A549 (cell line): ENCODE measurements at regions not wholly inside any gene's neighbourhood (a gene's known extent, or its start where the extent isn't known, plus 50 kb on each side); places are given as distances from the start of the nearest gene placed in this dataset.

Experiments
- ATAC-seq, 2 experiments: fragments of 200-7000 bp in 1 of 2; fragments of >200 bp in 1 of 2; cut with Nextera tagmentation in 1 of 2; cut with Tn5 transposase in 1 of 2; 3 replicates each; pipeline versions ENCODE4 v1.8.0 to v1.9.1; 2018 to 2020; ENCODE audit warnings: mild to moderate bottlenecking in 1 of 2, moderate library complexity in 1 of 2
- CTCF ChIA-PET: fragments of 300-600 bp; sonication (Branson Sonifier 250); formaldehyde crosslinking; extraction: SDS; loops from one replicate; lab custom pipeline; 2021; ENCODE audit warnings: antibody characterized with exemption, inconsistent platforms; lab: Yijun Ruan, JAX
- POLR2A ChIA-PET: fragments of 350-600 bp; formaldehyde crosslinking; extraction: SDS; loops from one replicate; lab custom pipeline; 2021; ENCODE audit warnings: antibody characterized with exemption, inconsistent platforms; lab: Yijun Ruan, JAX
- DNase-seq, 2 experiments: peaks; one replicate each; pipeline versions ENCODE4 v3.0.0 to v3.0.0-alpha.2; 2011 to 2016; ENCODE audit warnings: low read depth in 1 of 2, low spot score in 1 of 2
- FAIRE-seq: peaks from 2 replicates; lab custom pipeline; 2011; peaks lifted over from hg19 to GRCh38; lab: Jason Lieb, UNC
- H3K27ac ChIP-seq, 2 experiments: fragments of >200 bp; sonication (Bioruptor Twin); formaldehyde crosslinking; 3 replicates each; pipeline ENCODE4 v1.5.1; 2016 to 2017
- H3K4me1 ChIP-seq: fragments of >200 bp; sonication (Bioruptor Twin); formaldehyde crosslinking; 3 replicates; pipeline ENCODE4 v1.6.1; 2016
- H3K4me2 ChIP-seq: fragments of >200 bp; sonication (Bioruptor Twin); formaldehyde crosslinking; 3 replicates; pipeline ENCODE4 v1.6.1; 2016
- H3K4me3 ChIP-seq: fragments of >200 bp; sonication (Bioruptor Twin); formaldehyde crosslinking; 3 replicates; pipeline ENCODE4 v1.5.1; 2016
- H3K9me3 ChIP-seq: fragments of >200 bp; sonication (Bioruptor Twin); formaldehyde crosslinking; 3 replicates; pipeline ENCODE4 v1.6.1; 2016
- CBX2 ChIP-seq: fragments of 200-600 bp; sonication (generic); IDR thresholded peaks from 2 replicates; pipeline ENCODE4 v1.6.1; 2016; ENCODE audit warnings: low read depth, mild to moderate bottlenecking, borderline replicate concordance
- CEBPB ChIP-seq, 2 experiments: fragments of >200 bp in 1 of 2; sonication (Bioruptor Twin) in 1 of 2; formaldehyde crosslinking in 1 of 2; IDR thresholded peaks; 2 replicates each; pipeline ENCODE4 v1.6.1; 2012 to 2016
- CHD4 ChIP-seq: fragments of 200-600 bp; sonication (generic); IDR thresholded peaks from 2 replicates; pipeline ENCODE4 v1.6.1; 2016; ENCODE audit warnings: antibody characterized with exemption, mild to moderate bottlenecking, borderline replicate concordance
- EHMT2 ChIP-seq: fragments of 200-600 bp; sonication (generic); IDR thresholded peaks from 2 replicates; pipeline ENCODE4 v1.6.1; 2016; ENCODE audit warnings: antibody characterized with exemption, low read depth, mild to moderate bottlenecking, moderate library complexity
- FOSL2 ChIP-seq, 2 experiments: fragments of 450-650 bp in 1 of 2; fragments of >200 bp in 1 of 2; sonication (Bioruptor Twin) in 1 of 2; formaldehyde crosslinking; IDR thresholded peaks; 2 replicates each; pipeline versions ENCODE4 v1.5.0 to v1.6.1; 2016 to 2020; ENCODE audit warnings: mild to moderate bottlenecking in 1 of 2, moderate library complexity in 1 of 2
- HDAC2 ChIP-seq: fragments of 200-600 bp; sonication (generic); IDR thresholded peaks from 2 replicates; pipeline ENCODE4 v1.6.1; 2016
- HOXB13 ChIP-seq: fragments of 250-450 bp; sonication (Bioruptor Pico); IDR thresholded peaks from 2 replicates; pipeline ENCODE4 v1.5.0; 2020; ENCODE audit warnings: low read depth, mild to moderate bottlenecking, moderate library complexity
- JUNB ChIP-seq: fragments of >200 bp; sonication (Bioruptor Twin); formaldehyde crosslinking; IDR thresholded peaks from 2 replicates; pipeline ENCODE4 v1.6.1; 2016
- KDM1A ChIP-seq: fragments of 200-600 bp; sonication (generic); IDR thresholded peaks from 2 replicates; pipeline ENCODE4 v1.6.1; 2016; ENCODE audit warnings: low read depth, mild to moderate bottlenecking
- MAFK ChIP-seq: fragments of 450-650 bp; IDR thresholded peaks from 2 replicates; pipeline ENCODE4 v1.6.1; 2014; ENCODE audit not compliant: partially characterized antibody
- MAZ ChIP-seq: fragments of 150-350 bp; IDR thresholded peaks from 2 replicates; pipeline ENCODE4 v1.6.1; 2014; ENCODE audit warnings: antibody characterized with exemption, low read depth, low read length, borderline replicate concordance
- MYC ChIP-seq: IDR thresholded peaks from 2 replicates; pipeline ENCODE4 v1.6.1; 2012; ENCODE audit warnings: mild to moderate bottlenecking, inconsistent platforms, low read length, improper control_type of control experiment, borderline replicate concordance
- PHF8 ChIP-seq: fragments of 200-600 bp; sonication (generic); IDR thresholded peaks from 2 replicates; pipeline ENCODE4 v1.6.1; 2016; ENCODE audit warnings: low read depth, mild to moderate bottlenecking, antibody characterized with exemption, moderate library complexity, borderline replicate concordance
- POLR2A ChIP-seq: IDR thresholded peaks from 2 replicates; pipeline ENCODE4 v1.6.1; 2012; ENCODE audit warnings: mild to moderate bottlenecking, low read length
- POLR2AphosphoS2 ChIP-seq: conservative IDR thresholded peaks from 2 replicates; pipeline ENCODE4 v1.6.1; 2012; ENCODE audit warnings: low read length, improper control_type of control experiment, inconsistent platforms
- RCOR1 ChIP-seq: fragments of 150-350 bp; IDR thresholded peaks from 2 replicates; pipeline ENCODE4 v1.6.1; 2014; ENCODE audit warnings: antibody characterized with exemption, low read length, low read depth
- RFX5 ChIP-seq: fragments of 450-650 bp; IDR thresholded peaks from 2 replicates; pipeline ENCODE4 v1.7.1; 2014; ENCODE audit warnings: antibody characterized with exemption, mild to moderate bottlenecking, moderate library complexity
- RNF2 ChIP-seq: fragments of 200-600 bp; sonication (generic); IDR thresholded peaks from 2 replicates; pipeline ENCODE4 v1.6.1; 2016; ENCODE audit warnings: low read depth, mild to moderate bottlenecking, antibody characterized with exemption, moderate library complexity, borderline replicate concordance
- SREBF2 ChIP-seq: fragments of 450-650 bp; IDR thresholded peaks from 2 replicates; pipeline ENCODE4 v1.6.1; 2014; ENCODE audit warnings: mild to moderate bottlenecking, moderate library complexity
- TP53 ChIP-seq: fragments of 250-450 bp; sonication (Bioruptor Pico); IDR thresholded peaks from 2 replicates; pipeline ENCODE4 v1.5.0; 2021; ENCODE audit warnings: mild to moderate bottlenecking, moderate library complexity
- ZFP36 ChIP-seq: fragments of 450-650 bp; IDR thresholded peaks from 2 replicates; pipeline ENCODE4 v1.6.1; 2014; ENCODE audit warnings: borderline replicate concordance; ENCODE audit not compliant: partially characterized antibody
- ZNF302 ChIP-seq: fragments of 250-450 bp; sonication (Bioruptor Pico); IDR thresholded peaks from 2 replicates; pipeline ENCODE4 v1.9.0; 2021; ENCODE audit warnings: inconsistent platforms, mild to moderate bottlenecking, moderate library complexity
- WGBS: methylation state at CpG from one replicate; pipeline ENCODE4 v1.1.6; 2017; ENCODE audit errors: missing lambda C conversion rate; 5-methylcytosine and 5-hydroxymethylcytosine counted together
- TF ChIP-seq, protein P1 (sequence below): fragments of >200 bp; sonication (Bioruptor Twin); formaldehyde crosslinking; IDR thresholded peaks from 3 replicates; pipeline ENCODE4 v1.5.1; 2016
- TF ChIP-seq, protein P2 (sequence below): fragments of 250-450 bp; sonication (Bioruptor Pico); IDR thresholded peaks from 2 replicates; pipeline ENCODE4 v1.5.0; 2020; ENCODE audit warnings: low read depth, mild to moderate bottlenecking, moderate library complexity

DNA sequence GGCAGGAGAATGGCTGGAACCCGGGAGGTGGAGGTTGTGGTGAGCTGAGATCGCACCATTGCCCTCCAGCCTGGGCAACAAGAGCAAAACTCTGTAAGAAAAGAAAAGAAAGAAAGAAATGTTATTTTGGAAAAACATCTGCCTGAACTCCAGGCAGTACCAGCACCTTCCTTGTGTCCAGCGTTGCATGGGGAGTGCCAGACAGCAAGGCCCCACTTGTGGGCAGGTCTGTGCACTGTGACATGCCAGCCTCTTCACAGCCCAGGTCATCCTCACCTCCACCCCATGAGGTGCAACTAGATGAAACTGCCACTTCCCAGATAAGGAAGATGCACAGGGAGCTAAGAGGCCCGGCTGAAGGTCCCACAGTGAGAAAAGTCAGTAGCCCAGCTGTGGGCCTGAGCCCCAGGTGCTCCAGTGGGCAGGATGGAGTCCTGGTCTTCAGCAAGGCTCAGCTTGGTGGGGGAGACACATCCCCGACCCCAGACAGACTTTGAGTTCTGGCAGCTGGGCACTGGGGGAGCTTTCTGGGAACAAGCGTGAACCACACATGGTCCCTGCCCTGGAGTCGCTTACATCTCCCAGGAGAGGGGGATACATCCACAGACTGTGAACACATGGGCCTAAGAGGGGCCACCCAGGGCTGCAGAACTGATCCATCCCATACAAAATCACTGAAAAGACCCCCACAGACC, 146.9 kb upstream of the IER5L start:
- FAIRE-seq (no peak), DNase-seq (no peak), ATAC-seq (no peak)
- Histone ChIP-seq H3K4me1 (peaks cover 47% of the 10 kb centered on the region), H3K9me3 (peaks cover under 1% of the 10 kb centered on the region; the same call in 1 of the 3 replicates), H3K4me2 (no peak overlapping the region), H3K4me3 (no peak overlapping the region), H3K27ac (peak overlapping the region; percentile 24 to 79; a peak in 3 of 6 replicates)
- POLR2A ChIA-PET: interaction anchor here (1.2 to 1.5 kb wide), 3 partner anchors 9 to 158 kb away, joined by 3 to 7 read pairs (median 5); partner anchors contain the start of gene IER5L
- CTCF ChIA-PET: interaction anchor here (1.2 to 3.1 kb wide), 4 partner anchors 9 to 182 kb away, joined by 3 to 14 read pairs (median 3); no protein-coding TSS in a partner anchor
- TF ChIP-seq, protein P1, sequence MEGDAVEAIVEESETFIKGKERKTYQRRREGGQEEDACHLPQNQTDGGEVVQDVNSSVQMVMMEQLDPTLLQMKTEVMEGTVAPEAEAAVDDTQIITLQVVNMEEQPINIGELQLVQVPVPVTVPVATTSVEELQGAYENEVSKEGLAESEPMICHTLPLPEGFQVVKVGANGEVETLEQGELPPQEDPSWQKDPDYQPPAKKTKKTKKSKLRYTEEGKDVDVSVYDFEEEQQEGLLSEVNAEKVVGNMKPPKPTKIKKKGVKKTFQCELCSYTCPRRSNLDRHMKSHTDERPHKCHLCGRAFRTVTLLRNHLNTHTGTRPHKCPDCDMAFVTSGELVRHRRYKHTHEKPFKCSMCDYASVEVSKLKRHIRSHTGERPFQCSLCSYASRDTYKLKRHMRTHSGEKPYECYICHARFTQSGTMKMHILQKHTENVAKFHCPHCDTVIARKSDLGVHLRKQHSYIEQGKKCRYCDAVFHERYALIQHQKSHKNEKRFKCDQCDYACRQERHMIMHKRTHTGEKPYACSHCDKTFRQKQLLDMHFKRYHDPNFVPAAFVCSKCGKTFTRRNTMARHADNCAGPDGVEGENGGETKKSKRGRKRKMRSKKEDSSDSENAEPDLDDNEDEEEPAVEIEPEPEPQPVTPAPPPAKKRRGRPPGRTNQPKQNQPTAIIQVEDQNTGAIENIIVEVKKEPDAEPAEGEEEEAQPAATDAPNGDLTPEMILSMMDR: no peak
- no peak for TF ChIP-seq HDAC2
- TF ChIP-seq KDM1A: no peak
- no peak for TF ChIP-seq CHD4
- no peak for TF ChIP-seq TP53 (CRISPR knock-in tag)
- TF ChIP-seq RNF2: no peak
- TF ChIP-seq MAZ: no peak
- TF ChIP-seq POLR2AphosphoS2: no peak
- TF ChIP-seq ZNF302 (CRISPR knock-in tag): no peak
- no peak for TF ChIP-seq CBX2
- TF ChIP-seq MYC: no peak
- TF ChIP-seq, protein P2, sequence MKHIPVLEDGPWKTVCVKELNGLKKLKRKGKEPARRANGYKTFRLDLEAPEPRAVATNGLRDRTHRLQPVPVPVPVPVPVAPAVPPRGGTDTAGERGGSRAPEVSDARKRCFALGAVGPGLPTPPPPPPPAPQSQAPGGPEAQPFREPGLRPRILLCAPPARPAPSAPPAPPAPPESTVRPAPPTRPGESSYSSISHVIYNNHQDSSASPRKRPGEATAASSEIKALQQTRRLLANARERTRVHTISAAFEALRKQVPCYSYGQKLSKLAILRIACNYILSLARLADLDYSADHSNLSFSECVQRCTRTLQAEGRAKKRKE (CRISPR knock-in tag): no peak
- 85% methylated on average over 5 of the region's 7 CpGs for WGBS

DNA sequence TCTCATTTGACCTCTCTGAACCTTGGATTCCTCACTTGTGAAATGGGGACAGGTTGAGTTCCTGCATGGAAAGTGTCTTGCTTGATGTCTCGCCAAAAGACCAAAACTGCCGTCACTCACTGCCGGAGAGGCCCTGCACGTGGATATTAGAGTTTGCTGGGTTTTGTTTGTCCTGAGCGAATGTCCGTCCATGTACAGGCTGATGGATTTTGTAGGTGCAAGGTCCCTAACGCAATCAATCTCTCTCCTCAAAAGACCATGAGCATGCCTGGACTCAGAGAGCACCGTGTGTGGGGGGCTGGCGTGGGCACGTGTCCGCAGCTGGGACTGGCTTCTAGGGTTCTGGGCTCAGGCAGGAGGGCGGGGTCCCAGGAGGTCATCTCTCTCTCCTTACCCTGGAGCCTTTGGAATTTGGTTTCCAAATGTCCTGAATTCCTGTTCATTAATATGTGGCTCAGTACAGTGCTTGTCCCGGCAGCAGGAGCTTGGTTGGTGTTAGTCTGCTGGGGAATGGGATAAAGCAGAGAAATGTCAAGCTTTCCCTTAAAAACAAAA, 146.0 kb upstream of the IER5L start:
- ATAC-seq (no peak), FAIRE-seq (no peak), DNase-seq (no peak)
- peak overlapping the region; percentile 25 to 79; a peak in 4 of 6 replicates for H3K27ac ChIP-seq
- H3K4me1 ChIP-seq: peaks cover 47% of the 10 kb centered on the region
- no peak overlapping the region for H3K4me3 ChIP-seq
- no peak overlapping the region for H3K4me2 ChIP-seq
- TF ChIP-seq SREBF2 (no peak), EHMT2 (no peak), CEBPB (IDR thresholded peaks at IDR 0.05) (no peak), ZFP36 (no peak), JUNB (no peak), POLR2AphosphoS2 (no peak), HOXB13 (CRISPR knock-in tag) (no peak), RNF2 (no peak), RFX5 (no peak), POLR2A (no peak), FOSL2 (IDR thresholded peaks at IDR 0.05) (no peak), FOSL2 (CRISPR knock-in tag; IDR thresholded peaks at IDR 0.05) (no peak), PHF8 (no peak), MAFK (no peak), RCOR1 (no peak), ZNF302 (CRISPR knock-in tag) (no peak)
- ChIA-PET CTCF (interaction anchor here (1.2 to 3.1 kb wide), 3 partner anchors 10 to 144 kb away, joined by 3 to 14 read pairs (median 3); no protein-coding TSS in a partner anchor), POLR2A (interaction anchor here (1.0 to 1.4 kb wide), 3 partner anchors 10 to 159 kb away, joined by 3 to 7 read pairs (median 5); no protein-coding TSS in a partner anchor)
- WGBS: 88% methylated on average over 13 of the region's 13 CpGs
- no peaks in the 10 kb centered on the region for H3K9me3 ChIP-seq
